ENCODE measurements at regions not wholly inside any gene's neighbourhood (a gene's known extent, or its start where the extent isn't known, plus 50 kb on each side); places are given as distances from the start of the nearest gene placed in this dataset.

DNA sequence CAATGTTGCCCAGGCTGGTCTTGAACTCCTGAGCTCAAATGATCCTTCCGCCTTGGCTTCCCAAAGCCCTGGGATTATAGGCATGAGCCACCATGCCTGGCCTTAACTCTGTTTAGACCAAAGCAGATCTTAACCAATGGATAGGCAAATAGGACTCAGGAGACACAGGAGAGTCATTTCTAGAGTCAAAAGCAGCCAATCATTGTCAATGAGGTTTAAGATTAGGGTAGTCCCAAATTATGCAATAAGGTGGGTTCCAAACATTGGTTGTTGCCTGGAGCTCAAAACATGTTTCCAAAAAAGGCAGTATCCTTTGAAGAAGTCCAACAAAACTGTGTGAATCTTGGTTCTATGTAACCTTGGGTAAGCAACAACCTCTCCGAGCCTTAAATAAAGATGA, 95.7 kb upstream of the JARID2 start:
- TF ChIP-seq, protein P1, sequence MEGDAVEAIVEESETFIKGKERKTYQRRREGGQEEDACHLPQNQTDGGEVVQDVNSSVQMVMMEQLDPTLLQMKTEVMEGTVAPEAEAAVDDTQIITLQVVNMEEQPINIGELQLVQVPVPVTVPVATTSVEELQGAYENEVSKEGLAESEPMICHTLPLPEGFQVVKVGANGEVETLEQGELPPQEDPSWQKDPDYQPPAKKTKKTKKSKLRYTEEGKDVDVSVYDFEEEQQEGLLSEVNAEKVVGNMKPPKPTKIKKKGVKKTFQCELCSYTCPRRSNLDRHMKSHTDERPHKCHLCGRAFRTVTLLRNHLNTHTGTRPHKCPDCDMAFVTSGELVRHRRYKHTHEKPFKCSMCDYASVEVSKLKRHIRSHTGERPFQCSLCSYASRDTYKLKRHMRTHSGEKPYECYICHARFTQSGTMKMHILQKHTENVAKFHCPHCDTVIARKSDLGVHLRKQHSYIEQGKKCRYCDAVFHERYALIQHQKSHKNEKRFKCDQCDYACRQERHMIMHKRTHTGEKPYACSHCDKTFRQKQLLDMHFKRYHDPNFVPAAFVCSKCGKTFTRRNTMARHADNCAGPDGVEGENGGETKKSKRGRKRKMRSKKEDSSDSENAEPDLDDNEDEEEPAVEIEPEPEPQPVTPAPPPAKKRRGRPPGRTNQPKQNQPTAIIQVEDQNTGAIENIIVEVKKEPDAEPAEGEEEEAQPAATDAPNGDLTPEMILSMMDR (IDR thresholded peaks at IDR 0.05; ENCODE audit: poor library complexity, severe bottlenecking), result no peak
- TF ChIP-seq SMC3 (conservative IDR thresholded peaks at IDR 0.05; ENCODE audit: poor library complexity), result no peak
- TF ChIP-seq TAF1 (IDR thresholded peaks at IDR 0.05; ENCODE audit: low read depth), result no peak
